ENCODE measurements at regions not wholly inside any gene's neighbourhood (a gene's known extent, or its start where the extent isn't known, plus 50 kb on each side); places are given as distances from the start of the nearest gene placed in this dataset.

DNA sequence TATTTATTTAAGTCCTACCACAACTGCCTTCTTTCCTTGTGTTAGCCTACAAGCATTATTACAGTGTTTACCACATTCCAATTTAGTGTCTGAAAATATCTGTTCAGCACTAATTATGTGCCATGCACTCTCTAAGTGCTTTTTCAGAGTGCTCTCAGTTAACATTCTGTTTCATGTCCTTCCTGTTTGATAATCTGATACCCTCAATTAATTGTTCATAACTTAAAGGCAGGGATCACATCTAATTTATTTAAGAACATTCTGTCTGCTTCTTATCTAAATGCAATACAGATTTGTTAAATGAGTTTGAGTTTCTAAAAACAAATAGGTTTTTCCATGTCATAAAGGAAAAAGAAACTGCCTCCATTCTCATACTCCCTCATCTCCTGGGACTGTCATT, 649.6 kb upstream of the ATXN8OS start:
- in situ Hi-C loops (cut with MboI; ENCODE audit: low sequenced_read_pairs): no loop called here
- no peaks in the 10 kb centered on the region for H3K9me3 ChIP-seq
- no peaks in the 10 kb centered on the region for H3K36me3 ChIP-seq (replicated peaks)
- H3K4me3 ChIP-seq: no peak overlapping the region
- no peaks in the 10 kb centered on the region for H3K27me3 ChIP-seq (ENCODE audit: low read depth)
- no peaks in the 10 kb centered on the region for H3K4me1 ChIP-seq
- DNase-seq (ENCODE audit: low spot score in 2 of 2): no peak

DNA sequence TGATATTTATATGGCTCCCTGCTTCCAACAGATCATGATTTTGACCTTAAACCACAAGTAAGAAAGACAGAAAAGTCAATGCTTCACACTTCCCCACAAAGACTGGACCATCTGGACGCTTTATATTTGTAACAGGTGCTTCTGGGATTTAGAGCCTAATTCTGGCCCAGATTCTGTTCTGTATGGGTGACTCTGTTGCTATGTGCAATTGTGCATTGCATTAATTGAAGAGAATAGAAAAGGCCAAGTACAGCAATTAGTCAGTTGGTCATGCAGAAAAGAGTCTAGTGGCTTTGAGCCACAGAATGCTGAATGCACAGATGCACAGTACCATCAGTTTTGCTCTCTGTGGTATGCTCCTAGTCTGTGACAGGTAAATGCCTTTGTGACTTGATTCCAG, 657.4 kb upstream of the ATXN8OS start:
- Histone ChIP-seq H3K9me3 (no peaks in the 10 kb centered on the region), H3K4me1 (peaks cover 5% of the 10 kb centered on the region; the same call in 1 of the 2 replicates), H3K36me3 (replicated peaks) (no peaks in the 10 kb centered on the region), H3K4me3 (no peak overlapping the region), H3K27me3 (ENCODE audit: low read depth) (no peaks in the 10 kb centered on the region)
- in situ Hi-C loops (cut with MboI; ENCODE audit: low sequenced_read_pairs): no loop called here
- DNase-seq (ENCODE audit: low spot score in 2 of 2): peak; percentile 29 to 75

DNA sequence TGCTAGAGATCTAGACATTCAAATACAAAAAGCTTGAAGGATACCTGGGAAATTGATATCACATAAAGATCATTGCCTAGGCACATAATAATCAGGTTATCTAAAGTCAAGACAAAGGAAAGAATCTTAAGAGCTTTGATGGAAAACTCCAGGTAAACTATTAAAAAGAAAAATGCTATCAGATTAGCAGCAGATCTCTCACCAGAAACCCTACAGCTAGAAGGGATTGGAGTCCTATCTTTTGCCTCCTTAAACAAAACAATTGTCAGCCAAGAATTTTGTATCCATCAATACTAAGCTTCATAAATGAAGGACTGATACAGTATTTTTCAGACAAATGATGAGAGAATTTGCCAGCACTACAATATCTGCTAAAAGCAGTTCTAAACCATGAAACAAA, 682.4 kb upstream of the ATXN8OS start:
- no peak overlapping the region for H3K4me3 ChIP-seq

DNA sequence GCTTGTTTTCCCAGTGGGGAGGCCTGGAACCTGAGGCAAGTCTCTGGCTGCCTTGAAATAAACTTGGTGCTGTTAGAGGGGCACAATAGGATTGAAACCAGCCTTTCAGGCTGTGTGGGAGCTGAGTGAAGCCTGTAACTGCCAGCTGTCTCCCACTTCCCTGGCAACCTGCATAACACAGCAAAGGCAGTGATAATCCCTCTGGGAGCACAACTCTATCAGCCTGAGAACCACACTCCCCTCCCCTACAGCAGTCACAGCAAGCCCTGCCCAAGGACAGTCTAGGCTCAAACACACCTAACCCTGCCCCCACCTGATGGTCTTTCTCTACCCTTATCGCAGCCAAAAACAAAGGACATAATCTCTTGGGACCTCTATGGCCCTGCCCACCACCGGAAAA, 683.8 kb upstream of the ATXN8OS start:
- Histone ChIP-seq H3K4me1 (no peaks in the 10 kb centered on the region), H3K4me3 (no peak overlapping the region), H3K36me3 (replicated peaks) (no peaks in the 10 kb centered on the region), H3K9me3 (no peaks in the 10 kb centered on the region), H3K27me3 (ENCODE audit: low read depth) (no peaks in the 10 kb centered on the region)
- no peak for DNase-seq (ENCODE audit: low spot score in 2 of 2)
- in situ Hi-C loops (cut with MboI; ENCODE audit: low sequenced_read_pairs): no loop called here

More for the DNA sequence above, 682.4 kb upstream of the ATXN8OS start:
- H3K27me3 ChIP-seq (ENCODE audit: low read depth): no peaks in the 10 kb centered on the region
- no peak for DNase-seq (ENCODE audit: low spot score in 2 of 2)
- in situ Hi-C loops (cut with MboI; ENCODE audit: low sequenced_read_pairs): no loop called here
- H3K9me3 ChIP-seq: no peaks in the 10 kb centered on the region
- H3K4me1 ChIP-seq: no peaks in the 10 kb centered on the region
- H3K36me3 ChIP-seq (replicated peaks): no peaks in the 10 kb centered on the region

DNA sequence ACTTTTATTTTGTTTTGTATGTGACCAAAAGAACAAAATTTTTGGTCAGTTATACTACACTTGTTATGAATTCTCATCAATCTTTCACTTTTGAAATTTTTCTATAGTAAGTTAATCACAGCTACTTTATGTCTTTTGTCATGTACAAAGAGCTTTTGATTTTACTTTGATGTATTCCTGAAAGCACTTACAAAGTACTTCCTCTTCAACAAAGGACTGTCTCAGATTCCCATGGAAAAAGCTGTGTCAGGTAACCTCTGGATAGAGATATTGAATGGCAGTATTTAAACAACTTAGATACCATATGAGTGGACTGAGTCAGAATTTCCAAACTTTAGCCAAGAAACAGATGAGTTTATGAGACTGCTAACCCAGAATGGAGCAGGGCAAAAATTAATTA, 689.3 kb upstream of the ATXN8OS start:
- in situ Hi-C loops (cut with MboI; ENCODE audit: low sequenced_read_pairs): no loop called here
- H3K4me1 ChIP-seq: no peaks in the 10 kb centered on the region
- H3K4me3 ChIP-seq: no peak overlapping the region
- no peaks in the 10 kb centered on the region for H3K36me3 ChIP-seq (replicated peaks)
- DNase-seq (ENCODE audit: low spot score in 2 of 2): no peak
- no peaks in the 10 kb centered on the region for H3K9me3 ChIP-seq
- H3K27me3 ChIP-seq (ENCODE audit: low read depth): no peaks in the 10 kb centered on the region

DNA sequence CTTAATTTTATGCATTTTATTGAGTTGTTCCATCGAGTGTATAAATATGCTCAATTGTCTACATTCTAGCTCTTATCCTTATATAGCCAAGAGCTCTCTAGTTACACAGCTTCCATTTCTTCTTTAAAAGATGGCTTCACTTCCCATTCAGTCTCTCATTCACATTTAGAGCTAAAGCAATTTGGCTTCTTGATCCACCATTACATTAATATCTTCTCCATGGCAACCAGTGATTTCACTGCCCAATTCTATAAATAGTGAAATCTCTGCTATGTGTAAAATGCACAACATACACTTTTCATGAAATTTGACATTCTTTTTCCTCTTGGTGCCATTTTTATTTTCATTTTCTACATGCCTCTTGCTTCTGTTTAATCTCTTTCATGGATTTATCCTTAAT, 696.9 kb upstream of the ATXN8OS start:
- H3K4me1 ChIP-seq: no peaks in the 10 kb centered on the region

DNA sequence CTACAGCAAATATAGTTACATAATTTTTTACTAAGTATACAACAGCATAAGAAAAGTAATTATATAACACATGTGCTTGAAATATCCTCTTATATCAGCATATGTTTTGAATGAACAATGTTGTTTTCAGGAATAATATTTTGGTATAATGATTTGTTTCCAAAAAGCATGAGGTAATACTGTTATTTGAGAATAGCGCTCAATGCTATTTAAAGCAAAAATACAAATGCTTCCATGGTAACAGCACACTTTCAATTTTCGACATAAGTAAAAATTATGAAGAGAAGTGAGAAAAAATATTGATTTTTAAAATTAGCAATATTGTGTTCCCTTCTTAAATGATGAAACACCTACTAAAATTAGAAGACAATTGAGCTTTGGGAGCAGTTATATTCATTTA, 715.9 kb upstream of the ATXN8OS start:
- no peak for DNase-seq (ENCODE audit: low spot score in 2 of 2)
- no peaks in the 10 kb centered on the region for H3K4me1 ChIP-seq
- no peaks in the 10 kb centered on the region for H3K9me3 ChIP-seq
- no peaks in the 10 kb centered on the region for H3K36me3 ChIP-seq (replicated peaks)
- H3K4me3 ChIP-seq: no peak overlapping the region
- in situ Hi-C loops (cut with MboI; ENCODE audit: low sequenced_read_pairs): no loop called here
- no peaks in the 10 kb centered on the region for H3K27me3 ChIP-seq (ENCODE audit: low read depth)

More for the DNA sequence above, 696.9 kb upstream of the ATXN8OS start:
- Histone ChIP-seq H3K9me3 (no peaks in the 10 kb centered on the region), H3K4me3 (no peak overlapping the region), H3K27me3 (ENCODE audit: low read depth) (no peaks in the 10 kb centered on the region), H3K36me3 (replicated peaks) (no peaks in the 10 kb centered on the region)
- in situ Hi-C loops (cut with MboI; ENCODE audit: low sequenced_read_pairs): no loop called here
- no peak for DNase-seq (ENCODE audit: low spot score in 2 of 2)

DNA sequence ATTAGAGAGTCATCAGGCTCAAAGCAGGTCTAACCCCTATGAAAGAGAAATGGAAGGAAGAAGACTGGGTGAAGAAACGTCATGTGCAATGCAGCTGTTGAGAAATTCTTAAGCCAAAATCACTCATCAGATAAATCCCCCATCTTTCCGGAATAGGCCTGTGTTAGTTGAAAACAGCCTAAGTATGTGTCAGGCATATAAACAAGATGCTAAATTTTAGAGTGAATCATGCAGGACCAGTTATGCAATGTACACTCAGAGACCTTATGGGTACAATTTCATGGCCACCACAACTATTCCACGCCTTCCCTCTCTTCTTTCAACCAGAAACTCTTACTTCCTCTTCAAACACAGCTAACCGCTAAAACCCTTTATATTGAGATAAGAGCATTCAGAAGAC, 717.7 kb upstream of the ATXN8OS start:
- in situ Hi-C loops (cut with MboI; ENCODE audit: low sequenced_read_pairs): no loop called here
- DNase-seq (ENCODE audit: low spot score in 2 of 2): no peak
- no peaks in the 10 kb centered on the region for H3K27me3 ChIP-seq (ENCODE audit: low read depth)

DNA sequence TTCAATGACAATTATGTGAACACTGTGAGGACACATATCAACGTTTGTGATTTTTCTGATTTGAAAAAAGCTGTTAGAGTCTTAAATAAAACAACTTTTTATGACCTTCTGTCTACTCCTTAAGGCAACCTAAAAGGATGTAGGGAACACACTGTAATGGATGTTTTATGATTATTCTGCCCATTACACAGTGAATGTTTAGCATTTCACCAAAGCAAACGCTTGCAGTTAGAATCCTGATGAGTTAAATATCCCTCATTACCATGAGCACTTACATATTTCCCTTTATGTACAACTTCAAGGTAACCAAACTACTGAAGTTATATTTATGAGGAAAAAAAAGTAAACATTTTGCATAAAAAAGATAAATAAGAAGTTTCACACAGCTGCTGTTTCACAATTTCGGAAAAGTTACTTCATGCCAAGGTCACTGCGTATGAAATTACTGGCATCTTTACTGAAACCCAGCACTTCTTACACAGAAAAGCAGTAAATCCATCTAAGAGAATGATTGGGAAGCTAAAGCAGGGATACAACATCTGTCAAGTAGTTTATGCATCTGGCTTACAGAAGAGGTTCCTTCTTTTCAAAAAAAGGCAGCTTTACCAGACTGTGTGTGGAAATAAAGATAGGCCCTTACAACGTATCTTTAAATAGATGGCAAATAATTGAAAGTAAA, 733.7 kb upstream of the ATXN8OS start:
- no peaks in the 10 kb centered on the region for H3K9me3 ChIP-seq
- no peak overlapping the region for H3K4me3 ChIP-seq
- in situ Hi-C loops (cut with MboI; ENCODE audit: low sequenced_read_pairs): no loop called here
- H3K4me1 ChIP-seq: no peaks in the 10 kb centered on the region
- H3K36me3 ChIP-seq (replicated peaks): no peaks in the 10 kb centered on the region
- no peak for DNase-seq (ENCODE audit: low spot score in 2 of 2)
- H3K27me3 ChIP-seq (ENCODE audit: low read depth): no peaks in the 10 kb centered on the region

More for the DNA sequence above, 717.7 kb upstream of the ATXN8OS start:
- Histone ChIP-seq H3K4me1 (no peaks in the 10 kb centered on the region), H3K36me3 (replicated peaks) (no peaks in the 10 kb centered on the region), H3K9me3 (no peaks in the 10 kb centered on the region), H3K4me3 (no peak overlapping the region)

DNA sequence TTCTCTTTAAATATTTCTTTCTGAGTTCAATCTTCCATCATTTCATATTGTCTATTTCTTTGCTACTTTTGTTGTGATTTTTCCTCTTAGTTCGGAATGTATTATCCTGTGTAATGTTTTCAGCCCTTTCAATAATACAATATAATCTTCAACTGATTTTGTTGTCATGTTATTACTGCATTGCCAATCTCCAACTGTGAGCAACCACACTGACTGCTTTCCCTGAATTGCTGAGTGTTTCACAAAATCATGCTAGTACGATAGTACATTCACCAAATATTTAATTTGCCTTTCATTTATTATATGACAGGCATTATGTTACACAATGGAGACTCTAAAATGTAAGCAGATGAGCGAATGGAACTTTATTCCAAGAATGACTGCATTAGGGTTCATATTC, 744.3 kb upstream of the ATXN8OS start:
- H3K36me3 ChIP-seq (replicated peaks): no peaks in the 10 kb centered on the region
- DNase-seq (ENCODE audit: low spot score in 2 of 2): no peak
- no peaks in the 10 kb centered on the region for H3K27me3 ChIP-seq (ENCODE audit: low read depth)
- H3K9me3 ChIP-seq: no peaks in the 10 kb centered on the region
- H3K4me1 ChIP-seq: no peaks in the 10 kb centered on the region
- no peak overlapping the region for H3K4me3 ChIP-seq
- in situ Hi-C loops (cut with MboI; ENCODE audit: low sequenced_read_pairs): no loop called here

DNA sequence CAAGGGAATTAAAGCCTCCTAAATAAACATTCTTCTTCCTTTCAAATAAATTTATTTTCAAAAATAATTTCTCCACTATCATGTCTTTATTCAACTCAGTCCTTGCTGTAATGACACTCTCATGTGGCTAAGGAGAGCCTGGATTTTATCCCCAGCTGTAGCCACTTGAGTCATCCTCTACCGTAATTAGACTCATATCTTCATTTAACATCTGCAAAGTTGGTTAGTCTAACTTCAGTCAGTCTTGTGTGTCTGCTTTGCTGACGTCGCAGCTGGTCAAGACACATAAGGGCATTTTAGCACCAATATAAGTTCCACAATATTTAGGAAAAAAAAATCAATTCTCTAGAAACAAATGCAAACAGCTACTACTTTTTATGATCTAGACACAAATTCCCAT, 776.4 kb upstream of the ATXN8OS start:
- H3K4me1 ChIP-seq: no peaks in the 10 kb centered on the region
- H3K9me3 ChIP-seq: no peaks in the 10 kb centered on the region
- H3K27me3 ChIP-seq (ENCODE audit: low read depth): no peaks in the 10 kb centered on the region
- no peaks in the 10 kb centered on the region for H3K36me3 ChIP-seq (replicated peaks)
- H3K4me3 ChIP-seq: no peak overlapping the region
- DNase-seq (ENCODE audit: low spot score in 2 of 2): no peak
- in situ Hi-C loops (cut with MboI; ENCODE audit: low sequenced_read_pairs): no loop called here

DNA sequence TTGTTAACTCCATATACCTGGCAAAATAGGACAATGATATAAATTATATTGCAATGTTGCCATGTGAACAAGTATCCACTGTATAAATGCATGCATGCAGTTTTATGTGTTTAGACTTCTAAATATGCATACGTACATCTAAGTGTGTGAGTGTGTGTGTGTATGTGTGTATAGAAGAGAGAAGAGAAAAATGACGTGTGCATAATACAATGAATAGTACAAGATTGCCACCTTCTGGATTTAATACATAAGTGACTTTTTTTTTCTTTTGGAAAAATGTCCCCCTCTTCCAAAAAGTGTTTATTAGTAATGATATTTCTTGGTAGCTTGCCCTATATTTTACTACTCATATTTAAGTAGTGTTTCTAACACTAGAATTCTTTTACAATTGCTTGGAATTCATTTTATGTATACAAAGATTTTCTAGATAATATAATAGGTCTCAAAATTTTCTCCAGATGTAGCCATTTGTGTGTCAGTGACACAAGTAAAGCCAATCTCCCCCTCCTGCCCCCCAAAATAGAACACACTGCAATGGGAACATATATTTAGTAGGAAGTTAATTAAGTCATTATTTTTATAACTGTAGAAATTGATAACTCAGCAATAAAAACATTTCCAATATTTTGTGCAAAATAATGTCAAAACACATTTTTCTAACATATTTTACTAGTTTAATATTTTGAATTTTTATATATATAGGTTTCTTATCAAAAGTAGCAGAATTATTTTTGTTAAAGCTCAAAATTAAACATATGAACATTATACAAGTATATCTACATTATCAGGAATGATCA, 783.3 kb upstream of the ATXN8OS start:
- Histone ChIP-seq H3K27me3 (ENCODE audit: low read depth) (no peaks in the 10 kb centered on the region), H3K4me3 (no peak overlapping the region), H3K4me1 (no peaks in the 10 kb centered on the region), H3K9me3 (no peaks in the 10 kb centered on the region), H3K36me3 (replicated peaks) (no peaks in the 10 kb centered on the region)
- DNase-seq (ENCODE audit: low spot score in 2 of 2): peak in 1 of 2 experiments; percentile 72
- in situ Hi-C loops (cut with MboI; ENCODE audit: low sequenced_read_pairs): no loop called here

DNA sequence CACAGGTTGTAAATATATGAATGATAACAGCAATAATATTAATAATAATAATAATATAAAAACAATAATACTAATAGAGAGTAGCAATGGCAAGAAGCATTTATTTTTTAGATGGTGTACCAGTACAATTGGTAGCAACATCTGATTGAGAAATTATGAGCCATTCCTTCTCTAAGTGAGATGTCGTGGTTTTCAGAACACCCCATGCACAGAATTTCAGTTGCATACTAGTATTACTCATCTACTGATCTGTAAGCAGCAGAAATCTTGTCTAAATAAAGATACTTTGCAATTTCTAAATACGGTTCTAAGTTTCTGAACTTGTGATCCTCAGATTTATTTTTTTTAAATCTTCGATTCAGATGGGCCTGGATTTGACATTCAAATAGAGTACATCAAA, 788.0 kb upstream of the ATXN8OS start:
- Histone ChIP-seq H3K27me3 (ENCODE audit: low read depth) (no peaks in the 10 kb centered on the region), H3K36me3 (replicated peaks) (no peaks in the 10 kb centered on the region), H3K4me3 (no peak overlapping the region), H3K4me1 (no peaks in the 10 kb centered on the region), H3K9me3 (no peaks in the 10 kb centered on the region)
- no peak for DNase-seq (ENCODE audit: low spot score in 2 of 2)
- in situ Hi-C loops (cut with MboI; ENCODE audit: low sequenced_read_pairs): no loop called here

DNA sequence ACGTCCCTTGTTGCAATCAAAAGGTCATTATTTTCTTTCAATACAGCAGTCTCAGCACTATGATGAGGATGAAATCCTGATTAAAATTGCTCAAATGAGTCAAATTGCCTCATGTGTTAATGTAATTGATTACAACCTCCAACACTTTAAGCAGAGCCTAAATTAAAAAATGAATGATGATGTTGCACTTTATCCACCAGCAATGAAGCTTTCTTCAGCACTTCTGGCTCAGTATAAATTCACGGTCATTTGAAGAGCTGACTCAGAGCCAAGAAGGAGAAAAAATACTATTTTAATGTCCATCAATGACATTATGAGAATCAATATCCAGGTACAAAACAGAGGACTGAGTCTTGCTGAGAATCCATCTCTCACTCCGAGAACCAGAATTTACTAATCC, 792.6 kb upstream of the ATXN8OS start:
- in situ Hi-C loops (cut with MboI; ENCODE audit: low sequenced_read_pairs): no loop called here
- no peak for DNase-seq (ENCODE audit: low spot score in 2 of 2)
- H3K36me3 ChIP-seq (replicated peaks): no peaks in the 10 kb centered on the region
- H3K27me3 ChIP-seq (ENCODE audit: low read depth): no peaks in the 10 kb centered on the region
- no peaks in the 10 kb centered on the region for H3K4me1 ChIP-seq
- no peak overlapping the region for H3K4me3 ChIP-seq
- no peaks in the 10 kb centered on the region for H3K9me3 ChIP-seq

Measured in HAP-1 (cell line).